ENCODE measurements at regions not wholly inside any gene's neighbourhood (a gene's known extent, or its start where the extent isn't known, plus 50 kb on each side); places are given as distances from the start of the nearest gene placed in this dataset.
"Not testable (repeated sequence)": the region's sequence is repeated elsewhere in the genome, so short reads cannot be mapped to it uniquely, and the experiment has no call there.

DNA sequence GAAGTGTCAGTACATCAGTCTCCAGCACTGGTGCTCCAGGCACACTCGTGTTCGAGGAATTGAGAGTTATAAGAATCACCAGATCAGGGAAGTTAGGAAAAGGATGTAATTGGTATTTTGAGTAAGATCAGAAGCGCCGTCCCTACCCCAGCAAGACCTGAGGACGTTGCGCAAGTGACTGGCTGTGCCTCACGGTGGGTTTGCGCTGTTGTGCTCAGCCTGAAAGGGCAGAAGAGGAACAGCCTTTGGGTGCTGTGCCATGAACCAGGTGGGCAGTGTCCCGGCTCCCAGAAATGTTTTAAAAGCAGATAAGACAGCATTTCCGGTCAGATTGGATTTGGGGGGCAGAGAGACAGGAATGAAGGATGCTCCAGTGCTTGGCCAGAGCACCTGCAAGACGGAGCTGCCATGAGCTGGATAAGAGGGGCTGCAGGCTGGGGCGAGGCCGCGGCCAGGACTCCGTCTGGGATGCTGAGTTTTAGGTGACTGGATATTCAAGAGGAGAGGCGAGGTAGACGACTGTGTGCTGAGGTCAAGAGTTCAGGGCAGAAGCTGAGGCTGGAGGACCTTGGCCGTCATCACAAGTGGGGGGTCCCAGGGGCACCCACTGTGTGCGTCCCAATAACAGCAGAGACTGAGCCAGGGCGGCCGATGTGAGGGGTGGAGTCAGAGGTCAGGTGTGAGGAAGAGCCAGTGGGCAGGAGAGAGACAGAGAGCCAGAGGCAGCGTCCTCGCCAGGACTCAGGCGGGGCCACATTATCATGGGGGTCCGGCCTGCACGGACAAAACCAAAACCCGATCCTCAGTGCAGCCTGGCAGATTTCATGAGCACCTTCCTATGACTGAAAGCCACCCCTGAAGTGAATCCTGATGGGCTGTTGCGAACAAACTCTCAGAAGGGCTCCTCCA is 77.7 kb upstream of the ALKAL2 start:
- H3K36me3 ChIP-seq (ENCODE audit: control insufficient read depth, insufficient read depth, low read length): no peaks in the 10 kb centered on the region
- H3K4me3 ChIP-seq (ENCODE audit: low read length): no peak overlapping the region
- DNase-seq (ENCODE audit: low read depth, low spot score): no peak
- no peaks in the 10 kb centered on the region for H3K4me1 ChIP-seq (ENCODE audit: control insufficient read depth, insufficient read depth, low read length)
- H3K27me3 ChIP-seq (ENCODE audit: control insufficient read depth, insufficient read depth, low read length): no peaks in the 10 kb centered on the region
- no CpG with 5 or more reads among the region's 28 CpGs for WGBS (ENCODE audit: insufficient coverage, insufficient read length)
- H3K9me3 ChIP-seq (ENCODE audit: control insufficient read depth, insufficient read depth, low read length): no peaks in the 10 kb centered on the region
- no peak overlapping the region for H3K27ac ChIP-seq (ENCODE audit: low read length)

DNA sequence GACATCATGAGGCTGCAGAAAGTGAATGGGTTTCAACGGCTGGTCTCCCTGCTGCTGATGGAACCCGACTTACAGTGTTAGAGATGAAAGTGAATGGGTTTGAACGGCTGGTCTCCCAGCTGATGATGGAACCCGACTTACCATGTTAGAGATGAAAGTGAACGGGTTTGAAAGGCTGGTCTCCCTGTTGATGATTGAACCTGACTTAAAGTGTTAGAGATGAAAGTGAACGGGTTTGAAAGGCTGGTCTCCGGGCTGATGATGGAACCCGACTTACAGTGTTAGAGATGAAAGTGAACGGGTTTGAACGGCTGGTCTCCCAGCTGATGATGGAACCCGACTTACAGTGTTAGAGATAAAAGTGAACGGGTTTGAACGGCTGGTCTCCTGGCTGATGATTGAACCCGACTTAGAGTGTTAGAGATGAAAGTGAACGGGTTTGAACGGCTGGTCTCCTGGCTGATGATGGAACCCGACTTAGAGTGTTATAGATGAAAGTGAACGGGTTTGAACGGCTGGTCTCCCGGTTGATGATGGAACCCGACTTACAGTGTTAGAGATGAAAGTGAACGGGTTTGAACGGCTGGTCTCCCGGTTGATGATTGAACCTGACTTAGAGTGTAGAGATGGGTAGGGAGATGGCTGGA is 76.1 kb upstream of the ALKAL2 start:
- Histone ChIP-seq H3K27me3 (ENCODE audit: control insufficient read depth, insufficient read depth, low read length) (no peaks in the 10 kb centered on the region), H3K4me3 (ENCODE audit: low read length) (no peak overlapping the region), H3K27ac (ENCODE audit: low read length) (no peak overlapping the region), H3K4me1 (ENCODE audit: control insufficient read depth, insufficient read depth, low read length) (no peaks in the 10 kb centered on the region), H3K36me3 (ENCODE audit: control insufficient read depth, insufficient read depth, low read length) (no peaks in the 10 kb centered on the region), H3K9me3 (ENCODE audit: control insufficient read depth, insufficient read depth, low read length) (no peaks in the 10 kb centered on the region)
- no CpG with 5 or more reads among the region's 24 CpGs for WGBS (ENCODE audit: insufficient coverage, insufficient read length)
- no peak for DNase-seq (ENCODE audit: low read depth, low spot score)

DNA sequence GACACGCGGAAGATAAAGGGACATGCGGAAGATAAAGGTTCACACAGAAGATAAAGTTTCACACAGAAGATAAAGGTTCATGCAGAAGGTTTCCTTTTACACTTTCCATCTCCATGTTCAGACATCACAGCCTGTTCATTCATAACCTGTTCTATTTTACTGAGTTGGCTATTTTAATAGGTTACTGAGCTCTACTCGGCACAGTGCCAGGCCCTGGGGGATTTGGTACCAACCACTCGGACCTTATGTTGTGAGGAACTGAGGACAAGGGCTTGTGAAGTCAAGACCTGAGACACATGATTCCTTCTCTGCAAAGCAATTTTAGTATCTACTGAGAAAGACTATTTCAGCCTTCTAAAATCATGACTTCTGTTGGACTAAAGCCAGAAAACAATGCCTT is 75.0 kb upstream of the ALKAL2 start:
- no peaks in the 10 kb centered on the region for H3K9me3 ChIP-seq (ENCODE audit: control insufficient read depth, insufficient read depth, low read length)
- no peak overlapping the region for H3K4me3 ChIP-seq (ENCODE audit: low read length)
- no CpG with 5 or more reads among the region's 5 CpGs for WGBS (ENCODE audit: insufficient coverage, insufficient read length)
- no peaks in the 10 kb centered on the region for H3K4me1 ChIP-seq (ENCODE audit: control insufficient read depth, insufficient read depth, low read length)
- H3K36me3 ChIP-seq (ENCODE audit: control insufficient read depth, insufficient read depth, low read length): no peaks in the 10 kb centered on the region
- no peak for DNase-seq (ENCODE audit: low read depth, low spot score)
- no peak overlapping the region for H3K27ac ChIP-seq (ENCODE audit: low read length)
- no peaks in the 10 kb centered on the region for H3K27me3 ChIP-seq (ENCODE audit: control insufficient read depth, insufficient read depth, low read length)

DNA sequence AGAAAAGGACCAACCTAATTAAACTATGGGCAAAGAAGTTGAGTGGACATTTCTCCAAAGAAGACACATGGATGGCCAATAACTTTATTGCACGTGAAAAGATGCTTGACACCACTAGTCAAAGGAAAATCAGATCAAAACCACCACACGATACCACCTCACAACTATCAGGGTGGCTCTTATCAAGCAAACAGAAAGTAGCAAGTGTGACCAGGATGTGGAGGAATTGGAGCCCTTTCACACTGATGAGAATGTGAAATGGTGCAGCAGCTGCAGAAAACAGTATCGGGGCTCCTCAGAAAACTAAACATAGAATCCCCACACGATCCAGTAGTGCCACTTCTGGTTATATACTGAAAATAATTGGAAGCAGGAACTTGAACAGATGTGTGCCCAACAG is 72.2 kb upstream of the ALKAL2 start:
- Histone ChIP-seq H3K4me3 (ENCODE audit: low read length) (no peak overlapping the region), H3K36me3 (ENCODE audit: control insufficient read depth, insufficient read depth, low read length) (no peaks in the 10 kb centered on the region)
- WGBS (ENCODE audit: insufficient coverage, insufficient read length): no CpG with 5 or more reads among the region's 4 CpGs

DNA sequence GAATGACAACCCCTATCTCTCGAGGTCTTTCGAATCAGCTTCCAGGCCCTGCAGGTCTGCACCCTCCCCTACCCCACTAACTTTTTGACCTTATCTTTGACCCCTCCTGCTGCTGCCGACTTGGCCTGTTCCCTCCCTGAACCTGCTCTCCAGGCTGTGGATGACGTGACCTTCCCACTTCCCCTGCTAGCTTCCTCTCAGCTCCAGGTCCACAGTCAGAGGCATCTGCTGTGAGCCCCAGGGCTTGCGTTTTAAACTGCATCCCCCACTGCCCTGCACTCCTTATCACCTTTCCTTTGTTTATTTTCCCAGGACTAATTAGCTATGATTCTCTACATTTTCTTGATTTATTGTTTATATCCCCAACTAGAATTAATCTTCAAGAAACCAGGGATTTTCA is 71.2 kb upstream of the ALKAL2 start:
- no peaks in the 10 kb centered on the region for H3K27me3 ChIP-seq (ENCODE audit: control insufficient read depth, insufficient read depth, low read length)
- H3K36me3 ChIP-seq (ENCODE audit: control insufficient read depth, insufficient read depth, low read length): no peaks in the 10 kb centered on the region
- H3K4me3 ChIP-seq (ENCODE audit: low read length): no peak overlapping the region
- H3K4me1 ChIP-seq (ENCODE audit: control insufficient read depth, insufficient read depth, low read length): no peaks in the 10 kb centered on the region
- no CpG with 5 or more reads among the region's 5 CpGs for WGBS (ENCODE audit: insufficient coverage, insufficient read length)
- H3K27ac ChIP-seq (ENCODE audit: low read length): no peak overlapping the region
- DNase-seq (ENCODE audit: low read depth, low spot score): no peak
- no peaks in the 10 kb centered on the region for H3K9me3 ChIP-seq (ENCODE audit: control insufficient read depth, insufficient read depth, low read length)

More for the DNA sequence above, 72.2 kb upstream of the ALKAL2 start:
- Histone ChIP-seq H3K4me1 (ENCODE audit: control insufficient read depth, insufficient read depth, low read length) (no peaks in the 10 kb centered on the region), H3K27me3 (ENCODE audit: control insufficient read depth, insufficient read depth, low read length) (no peaks in the 10 kb centered on the region), H3K27ac (ENCODE audit: low read length) (no peak overlapping the region), H3K9me3 (ENCODE audit: control insufficient read depth, insufficient read depth, low read length) (no peaks in the 10 kb centered on the region)
- DNase-seq (ENCODE audit: low read depth, low spot score): no peak

DNA sequence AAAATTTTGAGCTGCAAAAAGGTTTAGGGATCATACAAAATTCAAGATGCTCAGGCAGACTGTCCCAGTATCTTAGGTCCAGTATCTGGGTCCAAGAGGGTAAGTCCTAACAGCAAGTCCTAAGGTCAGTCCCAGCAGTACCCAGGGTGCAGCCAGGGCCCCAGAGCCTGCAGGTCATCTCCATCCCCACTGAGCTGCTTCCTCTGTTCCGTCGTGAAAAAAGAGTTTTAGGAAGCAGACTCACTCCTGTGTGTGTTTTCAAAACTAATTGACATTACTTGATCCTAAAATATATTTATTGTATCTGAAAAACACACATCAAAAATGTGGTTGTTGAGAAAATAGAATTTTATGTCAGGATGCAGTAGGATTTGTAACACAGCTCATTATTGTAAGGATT is 69.9 kb upstream of the ALKAL2 start:
- H3K27ac ChIP-seq (ENCODE audit: low read length): no peak overlapping the region
- H3K27me3 ChIP-seq (ENCODE audit: control insufficient read depth, insufficient read depth, low read length): no peaks in the 10 kb centered on the region
- no peaks in the 10 kb centered on the region for H3K36me3 ChIP-seq (ENCODE audit: control insufficient read depth, insufficient read depth, low read length)
- no peak for DNase-seq (ENCODE audit: low read depth, low spot score)
- no peak overlapping the region for H3K4me3 ChIP-seq (ENCODE audit: low read length)
- no peaks in the 10 kb centered on the region for H3K4me1 ChIP-seq (ENCODE audit: control insufficient read depth, insufficient read depth, low read length)
- whole genome bisulfite sequencing (ENCODE audit: insufficient coverage, insufficient read length): no CpG with 5 or more reads among the region's 2 CpGs
- H3K9me3 ChIP-seq (ENCODE audit: control insufficient read depth, insufficient read depth, low read length): no peaks in the 10 kb centered on the region

DNA sequence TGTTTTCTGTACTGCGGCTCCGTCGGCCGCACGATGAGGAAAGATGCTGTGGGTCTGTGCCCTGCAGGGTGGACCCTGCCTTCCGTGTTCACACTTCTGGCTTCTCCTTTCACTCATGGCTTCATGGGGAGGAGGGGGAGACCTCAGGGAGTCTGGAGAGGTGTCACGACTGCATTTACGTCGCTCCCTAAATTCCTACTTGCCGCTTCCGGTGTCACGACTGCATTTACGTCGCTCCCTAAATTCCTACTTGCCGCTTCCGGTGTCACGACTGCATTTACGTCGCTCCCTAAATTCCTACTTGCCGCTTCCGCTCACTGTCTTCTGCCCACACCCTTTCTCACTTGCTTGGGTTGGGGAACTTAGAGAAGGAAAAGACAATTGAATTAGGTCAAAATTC is 68.4 kb upstream of the ALKAL2 start:
- not testable (repeated sequence) for H3K9me3 ChIP-seq (ENCODE audit: control insufficient read depth, insufficient read depth, low read length); H3K4me1 ChIP-seq (ENCODE audit: control insufficient read depth, insufficient read depth, low read length); H3K4me3 ChIP-seq (ENCODE audit: low read length); H3K36me3 ChIP-seq (ENCODE audit: control insufficient read depth, insufficient read depth, low read length); H3K27me3 ChIP-seq (ENCODE audit: control insufficient read depth, insufficient read depth, low read length); H3K27ac ChIP-seq (ENCODE audit: low read length); DNase-seq (ENCODE audit: low read depth, low spot score)
- no CpG with 5 or more reads among the region's 21 CpGs for WGBS (ENCODE audit: insufficient coverage, insufficient read length)

DNA sequence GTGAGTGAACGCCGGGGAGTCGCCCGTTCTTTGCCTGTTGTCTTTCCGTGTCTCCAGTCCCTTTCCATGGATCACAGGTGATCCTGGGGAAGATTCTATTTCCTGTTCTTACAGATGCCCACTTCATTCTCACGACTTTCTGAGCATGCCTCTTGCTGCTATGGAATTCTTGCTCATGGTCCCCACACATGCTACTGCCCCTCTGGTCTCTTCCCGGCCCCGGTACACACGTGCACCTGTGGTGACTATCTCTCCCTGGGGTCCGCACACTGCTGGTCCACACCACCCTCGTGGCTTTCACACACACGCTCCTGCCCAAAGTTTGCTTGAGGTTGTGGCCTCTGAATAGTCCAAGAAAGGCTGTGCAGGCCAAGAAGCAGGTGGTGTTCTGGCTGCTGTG is 67.9 kb upstream of the ALKAL2 start:
- no peak for DNase-seq (ENCODE audit: low read depth, low spot score)
- no peaks in the 10 kb centered on the region for H3K4me1 ChIP-seq (ENCODE audit: control insufficient read depth, insufficient read depth, low read length)
- WGBS (ENCODE audit: insufficient coverage, insufficient read length): no CpG with 5 or more reads among the region's 12 CpGs
- no peaks in the 10 kb centered on the region for H3K36me3 ChIP-seq (ENCODE audit: control insufficient read depth, insufficient read depth, low read length)
- H3K4me3 ChIP-seq (ENCODE audit: low read length): no peak overlapping the region
- no peak overlapping the region for H3K27ac ChIP-seq (ENCODE audit: low read length)
- H3K27me3 ChIP-seq (ENCODE audit: control insufficient read depth, insufficient read depth, low read length): no peaks in the 10 kb centered on the region
- H3K9me3 ChIP-seq (ENCODE audit: control insufficient read depth, insufficient read depth, low read length): no peaks in the 10 kb centered on the region

DNA sequence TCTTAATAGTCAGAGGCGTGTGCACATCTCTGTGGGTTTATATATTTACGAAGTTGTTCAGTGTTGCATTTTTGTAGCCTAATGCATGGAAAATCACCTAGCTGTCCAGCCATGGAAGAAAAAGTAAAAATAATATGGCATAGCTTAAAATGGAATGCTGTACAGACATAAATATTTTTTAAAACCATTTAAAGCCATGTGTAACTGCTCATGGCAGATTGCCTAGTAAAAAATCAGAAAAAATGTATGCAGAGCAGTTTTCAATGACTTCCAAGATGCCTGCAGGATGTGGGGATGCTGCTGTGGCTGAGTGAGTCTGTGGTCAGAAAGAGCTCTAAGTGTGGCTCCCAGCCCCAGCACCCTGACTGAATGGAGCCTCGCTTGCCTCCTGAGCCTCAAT is 64.8 kb upstream of the ALKAL2 start:
- no peaks in the 10 kb centered on the region for H3K27me3 ChIP-seq (ENCODE audit: control insufficient read depth, insufficient read depth, low read length)
- no peak overlapping the region for H3K27ac ChIP-seq (ENCODE audit: low read length)
- no peaks in the 10 kb centered on the region for H3K9me3 ChIP-seq (ENCODE audit: control insufficient read depth, insufficient read depth, low read length)
- no peak for DNase-seq (ENCODE audit: low read depth, low spot score)
- no peak overlapping the region for H3K4me3 ChIP-seq (ENCODE audit: low read length)
- WGBS (ENCODE audit: insufficient coverage, insufficient read length): no CpG with 5 or more reads among the region's 3 CpGs
- no peaks in the 10 kb centered on the region for H3K36me3 ChIP-seq (ENCODE audit: control insufficient read depth, insufficient read depth, low read length)
- H3K4me1 ChIP-seq (ENCODE audit: control insufficient read depth, insufficient read depth, low read length): no peaks in the 10 kb centered on the region

DNA sequence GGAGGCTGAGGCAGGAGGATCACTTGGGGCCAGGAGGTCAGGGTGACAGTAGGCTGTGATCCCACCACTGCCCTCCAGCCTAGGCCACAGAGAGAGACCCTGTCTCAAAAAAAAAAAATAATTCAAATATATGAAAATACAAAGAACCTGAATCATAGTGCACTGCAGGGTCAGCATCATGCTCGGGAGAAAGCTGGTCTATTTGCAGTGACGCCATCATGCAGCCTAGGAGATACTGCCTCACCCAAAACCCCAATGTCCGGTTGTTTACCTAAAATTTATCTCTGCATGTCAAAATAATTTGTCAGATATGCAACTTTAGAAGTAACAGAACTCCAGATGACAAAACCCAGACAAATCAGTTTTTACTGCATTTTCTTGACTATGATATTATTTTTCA is 61.5 kb upstream of the ALKAL2 start:
- DNase-seq (ENCODE audit: low read depth, low spot score): no peak
- H3K9me3 ChIP-seq (ENCODE audit: control insufficient read depth, insufficient read depth, low read length): no peaks in the 10 kb centered on the region
- H3K36me3 ChIP-seq (ENCODE audit: control insufficient read depth, insufficient read depth, low read length): no peaks in the 10 kb centered on the region
- no peaks in the 10 kb centered on the region for H3K4me1 ChIP-seq (ENCODE audit: control insufficient read depth, insufficient read depth, low read length)
- H3K27ac ChIP-seq (ENCODE audit: low read length): no peak overlapping the region
- H3K4me3 ChIP-seq (ENCODE audit: low read length): no peak overlapping the region
- WGBS (ENCODE audit: insufficient coverage, insufficient read length): no CpG with 5 or more reads among the region's 3 CpGs
- no peaks in the 10 kb centered on the region for H3K27me3 ChIP-seq (ENCODE audit: control insufficient read depth, insufficient read depth, low read length)

Data from iPS DF 6.9 (cell line).